HG03558 (cell line): ENCODE measurements at regions not wholly inside any gene's neighbourhood (a gene's known extent, or its start where the extent isn't known, plus 50 kb on each side); places are given as distances from the start of the nearest gene placed in this dataset.
"Not testable (repeated sequence)": the region's sequence is repeated elsewhere in the genome, so short reads cannot be mapped to it uniquely, and the experiment has no call there.

Experiments used
- ATAC-seq: cut with Tn5 transposase; IDR thresholded peaks from one replicate; pipeline ENCODE4 v1.9.1; 2021; ENCODE audit warnings: moderate number of reproducible peaks; ENCODE audit not compliant: unreplicated experiment; ENCODE audit errors: extremely low read depth

GRCh38 chr14:105720852-105721601 lies 194.6 kb downstream of the TMEM121 start:
- not testable (repeated sequence) for ATAC-seq

- not testable (repeated sequence) for ATAC-seq
Measured at GRCh38 chr14:105721602-105721970, 195.2 kb downstream of the TMEM121 start.

GRCh38 chr14:105721996-105722709 lies 195.8 kb downstream of the TMEM121 start:
- not testable (repeated sequence) for ATAC-seq

GRCh38 chr14:105723271-105723670 lies 196.9 kb downstream of the TMEM121 start:
- ATAC-seq = not testable (repeated sequence)

- ATAC-seq = not testable (repeated sequence)
Measured at GRCh38 chr14:105723776-105724175, 197.4 kb downstream of the TMEM121 start.

GRCh38 chr14:105729825-105730368 lies 203.5 kb downstream of the TMEM121 start:
- not testable (repeated sequence) for ATAC-seq

- not testable (repeated sequence) for ATAC-seq
Measured at GRCh38 chr14:105730731-105731130, 204.3 kb downstream of the TMEM121 start.

- not testable (repeated sequence) for ATAC-seq
Measured at GRCh38 chr14:105731221-105731985, 205.0 kb downstream of the TMEM121 start.

- no peak for ATAC-seq
Measured at GRCh38 chr14:105733081-105734065, 207.0 kb downstream of the TMEM121 start.

GRCh38 chr14:105734241-105734640 lies 207.9 kb downstream of the TMEM121 start:
- ATAC-seq = not testable (repeated sequence)

GRCh38 chr14:105736331-105736730 lies 209.9 kb downstream of the TMEM121 start:
- ATAC-seq = not testable (repeated sequence)

GRCh38 chr14:105737504-105738246 lies 211.3 kb downstream of the TMEM121 start:
- no peak for ATAC-seq

- ATAC-seq = no peak
Measured at GRCh38 chr14:105738638-105739037, 212.3 kb downstream of the TMEM121 start.

- no peak for ATAC-seq
Measured at GRCh38 chr14:105739331-105740102, 213.1 kb downstream of the TMEM121 start.

GRCh38 chr14:105740272-105740671 lies 213.9 kb downstream of the TMEM121 start:
- not testable (repeated sequence) for ATAC-seq

- not testable (repeated sequence) for ATAC-seq
Measured at GRCh38 chr14:105740961-105741360, 214.6 kb downstream of the TMEM121 start.

- not testable (repeated sequence) for ATAC-seq
Measured at GRCh38 chr14:105741707-105742530, 215.5 kb downstream of the TMEM121 start.
